T-cell (primary cell): ENCODE measurements at regions not wholly inside any gene's neighbourhood (a gene's known extent, or its start where the extent isn't known, plus 50 kb on each side); places are given as distances from the start of the nearest gene placed in this dataset.

Experiments used
- ATAC-seq, 4 experiments: fragments of 200-7000 bp in 3 of 4; fragments of 150-1000 bp in 1 of 4; cut with Tn5 transposase; replicated peaks in 1 of 4; 1 replicate in 3 of 4; 2 replicates in 1 of 4; pipeline ENCODE4 v1.10.0; 2021; ENCODE audit warnings: moderate library complexity in 3 of 4, mild to moderate bottlenecking in 2 of 4, moderate number of reproducible peaks in 1 of 4
- CTCF ChIA-PET, 2 donors: fragments of 300-600 bp; sonication (Branson Sonifier 250); formaldehyde crosslinking; loops; one replicate each; lab custom pipeline; 2022; ENCODE audit warnings: antibody characterized with exemption in 2 of 2; lab: Charles Lee
- POLR2A ChIA-PET, 2 donors: fragments of 300-600 bp; sonication (Branson Sonifier 250); formaldehyde crosslinking; loops; one replicate each; lab custom pipeline; 2022; ENCODE audit warnings: antibody characterized with exemption in 2 of 2; lab: Charles Lee
- DNase-seq, 35 experiments: peaks; one replicate each; pipeline versions ENCODE4 v3.0.0 to v3.0.0-alpha.2; 2013 to 2023
- H3K27ac ChIP-seq: one replicate; pipeline ENCODE4 v1.5.1; 2013; ENCODE audit warnings: low read length
- H3K27me3 ChIP-seq, 2 experiments: replicated peaks in 1 of 2; 1 replicate in 1 of 2; 2 replicates in 1 of 2; pipeline versions ENCODE4 v1.6.1 to v1.7.0; 2013; ENCODE audit warnings: low read length in 1 of 2, mixed read lengths in 1 of 2; ENCODE audit not compliant: control insufficient read depth in 2 of 2, insufficient read depth in 2 of 2; ENCODE audit errors: extremely low read depth in 1 of 2
- H3K36me3 ChIP-seq, 2 donors: 1 replicate in 1 of 2; 2 replicates in 1 of 2; pipeline versions ENCODE4 v1.6.1 to v1.7.0; 2013; ENCODE audit warnings: low read length in 1 of 2; ENCODE audit not compliant: control insufficient read depth in 2 of 2, insufficient read depth in 1 of 2; ENCODE audit errors: extremely low read depth in 1 of 2
- H3K4me1 ChIP-seq, 2 experiments: 1 replicate in 1 of 2; 2 replicates in 1 of 2; pipeline versions ENCODE4 v1.6.1 to v1.7.0; 2013; ENCODE audit warnings: low read length in 2 of 2, mixed read lengths in 1 of 2; ENCODE audit not compliant: insufficient read depth in 2 of 2, control insufficient read depth in 1 of 2; ENCODE audit errors: extremely low read depth in 1 of 2
- H3K4me3 ChIP-seq, 2 donors: 1 replicate in 1 of 2; 2 replicates in 1 of 2; pipeline versions ENCODE4 v1.5.1 to v1.7.0; 2013; ENCODE audit warnings: mild to moderate bottlenecking in 2 of 2, low read length in 1 of 2, moderate library complexity in 1 of 2; ENCODE audit not compliant: control insufficient read depth in 1 of 2; ENCODE audit errors: extremely low read depth in 1 of 2
- H3K9me3 ChIP-seq: 2 replicates; pipeline ENCODE4 v1.7.0; 2013
- H3K27ac Mint-ChIP-seq, 2 donors: one replicate each; pipeline ENCODE4 v1.8.0; 2020 to 2021; ENCODE audit warnings: mild to moderate bottlenecking in 2 of 2, mixed read lengths in 2 of 2
- H3K27me3 Mint-ChIP-seq, 2 donors: one replicate each; pipeline ENCODE4 v1.8.0; 2021 to 2022; ENCODE audit warnings: mixed read lengths in 2 of 2
- H3K36me3 Mint-ChIP-seq: one replicate; pipeline ENCODE4 v1.8.0; 2021; ENCODE audit warnings: mixed read lengths
- H3K4me1 Mint-ChIP-seq, 3 donors: one replicate each; pipeline ENCODE4 v1.8.0; 2020 to 2022; ENCODE audit warnings: mixed read lengths in 3 of 3, mild to moderate bottlenecking in 1 of 3
- H3K4me3 Mint-ChIP-seq, 3 donors: one replicate each; pipeline ENCODE4 v1.8.0; 2020 to 2022; ENCODE audit warnings: mild to moderate bottlenecking in 3 of 3, mixed read lengths in 3 of 3, moderate library complexity in 3 of 3
- H3K9me3 Mint-ChIP-seq, 3 donors: one replicate each; pipeline ENCODE4 v1.8.0; 2020 to 2022; ENCODE audit warnings: mixed read lengths in 3 of 3
- WGBS: methylation state at CpG from one replicate; pipeline ENCODE4 v1.1.5; 2013; ENCODE audit warnings: missing lambda C conversion rate; ENCODE audit not compliant: insufficient coverage; 5-methylcytosine and 5-hydroxymethylcytosine counted together

DNA sequence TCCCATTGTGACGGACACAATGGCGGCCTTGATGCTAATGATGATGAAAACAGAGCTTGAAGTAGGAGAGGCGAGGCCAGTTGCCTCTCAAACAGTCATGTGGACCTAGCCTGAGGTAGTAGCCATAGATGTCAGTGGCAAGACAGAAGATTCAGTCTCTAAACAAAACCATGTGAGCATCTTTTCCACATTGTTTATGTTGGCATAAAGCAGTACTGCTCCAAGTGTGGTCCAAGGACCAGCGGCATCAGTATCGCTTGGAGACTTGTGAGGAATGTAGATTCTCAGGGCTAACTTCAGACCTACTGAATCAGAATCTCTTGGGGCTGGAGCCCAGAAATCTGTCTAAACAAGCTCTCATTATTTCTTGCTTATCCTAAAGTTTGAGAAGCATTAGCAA, 312.8 kb upstream of the JAG1 start:
- CTCF ChIA-PET, result no interaction called here
- Histone ChIP-seq H3K4me1 (no peaks in the 10 kb centered on the region), H3K27me3 (no peaks in the 10 kb centered on the region), H3K27ac (no peak overlapping the region), H3K36me3 (no peaks in the 10 kb centered on the region), H3K4me3 (no peak overlapping the region), H3K9me3 (no peaks in the 10 kb centered on the region)
- Mint-ChIP-seq H3K4me1 (no peaks in the 10 kb centered on the region), H3K36me3 (no peaks in the 10 kb centered on the region), H3K27ac (no peak overlapping the region), H3K9me3 (peaks cover 0 to 10% (median 0%) of the 10 kb centered on the region in 3 donors), H3K27me3 (no peaks in the 10 kb centered on the region), H3K4me3 (no peak overlapping the region)
- ATAC-seq (no peak), DNase-seq (no peak)
- 79% methylated on average over 5 of the region's 5 CpGs for WGBS
- POLR2A ChIA-PET, result no interaction called here

DNA sequence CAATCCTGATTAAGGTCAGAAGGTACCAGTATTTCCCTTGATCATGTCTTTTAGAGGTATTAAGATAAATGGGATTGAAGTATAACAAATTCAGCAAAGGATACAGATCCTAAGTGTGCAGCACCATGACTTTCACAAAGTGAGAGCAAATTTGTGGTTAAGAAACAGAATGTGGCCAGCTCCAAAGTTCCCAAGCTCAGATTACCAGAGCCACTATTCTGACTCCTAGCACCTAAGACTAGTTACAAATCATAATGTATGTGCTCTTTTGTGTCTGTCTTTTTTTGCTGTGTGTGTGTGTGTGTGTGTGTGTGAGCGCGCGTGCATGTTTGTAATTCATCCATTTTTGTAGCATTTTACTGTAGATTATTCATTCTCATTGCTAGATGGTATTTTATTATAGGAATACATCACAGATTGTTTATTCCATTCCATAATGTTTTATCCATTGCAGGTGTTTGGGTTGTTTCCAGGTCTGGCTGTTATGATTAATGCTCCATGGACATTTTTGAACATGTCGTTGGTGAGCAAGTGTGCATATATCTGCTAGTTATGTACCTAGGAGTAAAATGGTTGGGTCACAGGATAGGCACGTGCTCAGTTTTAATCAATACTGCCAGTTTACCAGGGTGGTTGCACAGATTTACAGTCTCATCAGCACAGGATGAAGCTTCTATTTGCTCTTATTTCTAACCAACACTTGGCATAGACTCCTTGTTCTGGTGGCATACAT, 314.0 kb upstream of the JAG1 start:
- Histone ChIP-seq H3K9me3 (no peaks in the 10 kb centered on the region), H3K36me3 (no peaks in the 10 kb centered on the region), H3K27ac (no peak overlapping the region), H3K4me1 (no peaks in the 10 kb centered on the region), H3K4me3 (no peak overlapping the region), H3K27me3 (no peaks in the 10 kb centered on the region)
- Mint-ChIP-seq H3K27ac (no peak overlapping the region), H3K4me1 (no peaks in the 10 kb centered on the region), H3K36me3 (no peaks in the 10 kb centered on the region), H3K4me3 (no peak overlapping the region), H3K9me3 (peaks cover 0 to 10% (median under 1%) of the 10 kb centered on the region in 3 donors), H3K27me3 (no peaks in the 10 kb centered on the region)
- ChIA-PET CTCF (no interaction called here), POLR2A (no interaction called here)
- no peak for ATAC-seq
- no peak for DNase-seq
- no CpG with 5 or more reads among the region's 5 CpGs for WGBS

DNA sequence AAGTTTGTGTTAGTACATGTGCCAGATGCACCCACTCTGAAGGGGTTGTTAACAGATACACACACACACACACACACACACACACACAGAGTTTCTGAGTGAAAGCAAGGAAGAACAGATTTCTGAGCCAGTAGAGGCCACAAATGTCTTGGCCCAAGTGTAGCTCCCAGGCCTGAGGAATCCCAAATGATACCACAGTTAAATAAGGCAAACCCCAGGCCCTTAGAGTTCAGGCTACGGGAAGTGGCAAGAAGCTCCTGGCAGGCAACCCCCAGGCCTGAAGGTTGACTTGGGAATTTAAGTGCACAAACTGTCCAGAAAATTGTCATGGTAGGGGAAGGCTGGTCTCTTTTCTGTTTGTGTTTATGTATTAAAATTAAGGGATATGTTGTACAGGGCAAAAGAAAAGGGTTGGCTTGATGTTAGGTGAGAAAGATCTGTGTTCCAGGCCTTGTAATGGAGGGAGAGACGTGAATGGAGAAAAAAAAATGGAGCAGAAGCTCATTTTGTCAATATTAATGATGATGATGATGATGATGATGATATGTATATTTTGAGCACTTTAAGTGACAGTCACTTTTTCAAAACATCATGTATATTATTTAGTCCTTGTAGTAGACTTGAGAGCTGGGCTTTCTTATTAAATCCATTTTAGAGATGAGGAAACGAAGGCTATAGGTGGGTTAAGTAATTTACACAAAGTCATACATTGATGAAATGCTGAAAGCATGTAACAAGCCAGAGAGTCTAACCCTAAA, 317.0 kb upstream of the JAG1 start:
- H3K4me1 Mint-ChIP-seq, result no peaks in the 10 kb centered on the region
- no peaks in the 10 kb centered on the region for H3K27me3 Mint-ChIP-seq

DNA sequence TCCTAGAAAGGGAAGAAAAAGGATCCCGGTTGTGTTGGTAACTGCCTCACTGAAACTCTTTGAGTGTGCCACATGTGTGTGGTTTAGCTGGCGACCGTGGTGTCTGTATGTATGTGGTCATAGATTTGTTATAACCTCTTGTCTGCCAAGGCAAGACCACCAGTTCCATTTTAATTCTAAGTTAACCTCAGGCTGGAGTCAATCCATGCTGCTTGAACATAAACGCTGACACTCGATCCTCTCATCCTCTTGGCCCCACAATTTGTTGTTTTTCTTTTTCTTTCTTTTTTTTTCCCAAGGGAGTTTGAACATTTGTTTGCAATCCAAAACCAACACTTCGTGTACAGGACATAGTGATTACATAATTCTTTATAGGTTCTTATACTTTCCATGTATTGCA, 318.9 kb upstream of the JAG1 start:
- Mint-ChIP-seq H3K27ac (no peak overlapping the region), H3K36me3 (no peaks in the 10 kb centered on the region), H3K9me3 (peaks cover 2 to 11% (median 3%) of the 10 kb centered on the region in 3 donors), H3K4me3 (no peak overlapping the region), H3K27me3 (no peaks in the 10 kb centered on the region), H3K4me1 (no peaks in the 10 kb centered on the region)
- CTCF ChIA-PET, result no interaction called here
- Histone ChIP-seq H3K4me1 (no peaks in the 10 kb centered on the region), H3K27me3 (no peaks in the 10 kb centered on the region), H3K4me3 (no peak overlapping the region), H3K9me3 (no peaks in the 10 kb centered on the region), H3K27ac (no peak overlapping the region), H3K36me3 (no peaks in the 10 kb centered on the region)
- POLR2A ChIA-PET, result no interaction called here
- ATAC-seq, result no peak
- no peak for DNase-seq
- 100% methylated on average over 2 of the region's 6 CpGs for WGBS

More for the DNA sequence above, 317.0 kb upstream of the JAG1 start:
- Histone ChIP-seq H3K36me3 (no peaks in the 10 kb centered on the region), H3K4me3 (no peak overlapping the region), H3K9me3 (no peaks in the 10 kb centered on the region), H3K27me3 (no peaks in the 10 kb centered on the region), H3K27ac (no peak overlapping the region), H3K4me1 (no peaks in the 10 kb centered on the region)
- Mint-ChIP-seq H3K9me3 (peaks cover 0 to 12% (median 3%) of the 10 kb centered on the region in 3 donors), H3K4me3 (no peak overlapping the region), H3K36me3 (no peaks in the 10 kb centered on the region), H3K27ac (no peak overlapping the region)
- ChIA-PET POLR2A (no interaction called here), CTCF (no interaction called here)
- 64% methylated on average over 2 of the region's 3 CpGs for WGBS
- ATAC-seq (no peak), DNase-seq (no peak)

DNA sequence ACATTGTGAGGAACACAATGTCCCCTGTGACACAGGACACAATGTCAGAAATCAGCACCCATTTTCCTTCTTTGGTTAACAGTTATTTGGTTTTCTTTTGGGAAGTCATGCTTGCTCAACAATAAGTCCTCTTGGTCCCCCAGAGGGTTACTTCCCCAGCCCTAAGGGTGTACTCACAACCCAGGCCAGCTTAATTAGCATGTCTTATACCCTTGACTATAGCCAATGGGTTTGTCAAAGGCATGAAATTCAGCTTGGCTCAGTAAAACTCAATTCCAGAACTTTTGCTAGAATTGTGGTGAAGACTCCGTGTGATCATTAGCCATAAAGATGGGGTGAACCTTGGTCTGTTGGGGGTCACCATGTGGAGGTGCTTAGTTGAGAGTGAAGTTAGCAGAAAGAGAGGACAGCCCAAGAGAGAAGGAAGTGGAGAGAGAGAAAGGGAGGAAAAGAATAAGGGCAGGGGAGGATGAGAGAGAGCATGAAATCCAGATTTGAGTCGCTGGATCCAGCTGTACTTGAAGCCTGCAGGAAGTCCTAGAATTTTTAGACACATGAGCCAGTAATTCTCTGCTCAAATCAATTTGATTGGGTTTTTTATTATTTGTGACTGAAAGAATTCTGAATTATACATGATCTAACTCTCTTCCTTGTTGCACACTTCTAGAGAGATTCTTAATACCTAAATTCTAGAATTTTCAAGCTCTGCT, 321.3 kb upstream of the JAG1 start:
- CTCF ChIA-PET, result no interaction called here
- POLR2A ChIA-PET, result no interaction called here

DNA sequence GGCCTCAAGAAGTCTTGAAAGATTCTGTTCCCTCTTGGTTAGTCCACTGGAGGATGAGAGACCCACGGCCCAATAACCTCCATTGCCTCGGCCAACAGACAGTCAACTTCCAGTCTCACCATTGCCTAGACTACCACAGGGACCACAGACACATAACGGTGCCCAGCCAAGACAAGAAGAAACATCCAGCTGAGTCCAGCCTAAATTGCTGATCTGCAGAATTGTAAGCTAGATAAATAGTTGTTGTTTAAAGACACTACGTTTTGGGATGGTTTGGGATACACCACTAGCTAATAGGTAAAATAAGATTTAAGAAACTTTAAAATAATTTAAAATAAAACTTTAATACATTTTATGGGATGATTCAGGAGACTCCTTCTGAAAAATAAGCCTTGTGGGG, 324.7 kb upstream of the JAG1 start:
- H3K27me3 ChIP-seq, result no peaks in the 10 kb centered on the region
- ATAC-seq, result no peak
- Mint-ChIP-seq H3K4me3 (no peak overlapping the region), H3K9me3 (peaks cover 0 to 5% (median 5%) of the 10 kb centered on the region in 3 donors), H3K27ac (no peak overlapping the region), H3K4me1 (no peaks in the 10 kb centered on the region), H3K27me3 (no peaks in the 10 kb centered on the region), H3K36me3 (no peaks in the 10 kb centered on the region)
- H3K4me3 ChIP-seq, result no peak overlapping the region
- no peak for DNase-seq
- no peaks in the 10 kb centered on the region for H3K4me1 ChIP-seq
- WGBS, result 80% methylated on average over 2 of the region's 4 CpGs
- ChIA-PET CTCF (no interaction called here), POLR2A (no interaction called here)
- H3K9me3 ChIP-seq, result no peaks in the 10 kb centered on the region
- no peak overlapping the region for H3K27ac ChIP-seq
- no peaks in the 10 kb centered on the region for H3K36me3 ChIP-seq

More for the DNA sequence above, 321.3 kb upstream of the JAG1 start:
- H3K4me1 ChIP-seq, result no peaks in the 10 kb centered on the region
- 94% methylated on average over 2 of the region's 2 CpGs for WGBS
- Mint-ChIP-seq H3K4me3 (no peak overlapping the region), H3K4me1 (no peaks in the 10 kb centered on the region), H3K27me3 (no peaks in the 10 kb centered on the region), H3K27ac (no peak overlapping the region), H3K36me3 (no peaks in the 10 kb centered on the region), H3K9me3 (peaks cover 2 to 5% (median 3%) of the 10 kb centered on the region in 3 donors)
- H3K4me3 ChIP-seq, result no peak overlapping the region
- H3K9me3 ChIP-seq, result no peaks in the 10 kb centered on the region
- no peak overlapping the region for H3K27ac ChIP-seq
- H3K27me3 ChIP-seq, result no peaks in the 10 kb centered on the region
- DNase-seq, result no peak
- H3K36me3 ChIP-seq, result no peaks in the 10 kb centered on the region
- no peak for ATAC-seq
